NT2/D1 (cell line): ENCODE measurements at regions not wholly inside any gene's neighbourhood (a gene's known extent, or its start where the extent isn't known, plus 50 kb on each side); places are given as distances from the start of the nearest gene placed in this dataset.

Experiments
- SUZ12 ChIP-seq: IDR thresholded peaks from 2 replicates; pipeline ENCODE4 v1.6.1; 2011; ENCODE audit not compliant: insufficient read length, insufficient read depth; ENCODE audit errors: extremely low read depth
- YY1 ChIP-seq: IDR thresholded peaks from 2 replicates; pipeline ENCODE4 v1.6.1; 2011; ENCODE audit not compliant: insufficient read length, insufficient read depth
- ZNF274 ChIP-seq: IDR thresholded peaks from 2 replicates; pipeline ENCODE4 v1.6.1; 2011; ENCODE audit warnings: mild to moderate bottlenecking, low read depth, low read length

DNA sequence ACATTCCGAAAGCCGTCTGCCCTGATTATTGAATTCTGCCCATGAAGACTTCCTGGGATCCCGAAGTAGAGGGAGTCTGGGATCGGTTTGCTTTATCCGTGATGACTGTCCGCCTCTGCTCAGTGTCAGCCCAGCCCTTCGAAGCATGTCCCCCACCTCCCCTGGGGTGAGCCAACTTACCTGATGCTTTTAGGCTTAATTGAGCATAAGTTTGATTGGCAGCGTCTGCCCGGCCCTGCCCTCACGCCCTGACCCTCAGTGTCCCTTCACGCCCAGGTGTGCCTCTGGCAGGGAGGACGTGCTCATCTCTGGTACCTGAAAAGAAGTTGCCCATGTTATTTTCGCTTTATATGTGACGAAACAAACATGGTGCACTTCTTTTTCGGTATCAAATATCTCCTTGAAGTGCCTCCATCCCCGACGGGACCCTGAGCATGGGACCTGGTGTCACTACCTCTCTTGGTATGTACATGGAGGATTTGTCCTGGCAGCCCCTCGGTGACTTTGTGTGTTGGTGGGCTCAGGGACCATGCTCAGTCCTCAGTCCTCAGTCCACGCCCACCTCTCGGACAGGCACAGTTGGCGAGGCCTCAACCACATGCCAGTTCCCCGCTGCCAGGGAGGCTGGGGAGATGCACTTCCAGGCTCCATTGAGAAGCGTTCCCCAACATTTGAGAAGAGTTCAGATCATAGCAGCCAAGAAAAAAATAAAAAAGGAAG is 130.1 kb upstream of the RTL1 start:
- TF ChIP-seq SUZ12, result no peak
- no peak for TF ChIP-seq ZNF274
- no peak for TF ChIP-seq YY1
